H54 (cell line): ENCODE measurements at regions not wholly inside any gene's neighbourhood (a gene's known extent, or its start where the extent isn't known, plus 50 kb on each side); places are given as distances from the start of the nearest gene placed in this dataset.
A peak's percentile ranks its signal among the peaks of the same experiment; 100 is the strongest.

Experiments
- DNase-seq: peaks from one replicate; pipeline ENCODE4 v3.0.0; 2011; ENCODE audit warnings: low spot score, mixed read lengths; ENCODE audit not compliant: insufficient read length
- FAIRE-seq: peaks from 3 replicates; lab custom pipeline; 2011; peaks lifted over from hg19 to GRCh38; lab: Jason Lieb, UNC
- POLR2A ChIP-seq: IDR thresholded peaks from 2 replicates; pipeline ENCODE4 v1.6.1; 2011; ENCODE audit warnings: low read depth, mild to moderate bottlenecking, low read length

DNA sequence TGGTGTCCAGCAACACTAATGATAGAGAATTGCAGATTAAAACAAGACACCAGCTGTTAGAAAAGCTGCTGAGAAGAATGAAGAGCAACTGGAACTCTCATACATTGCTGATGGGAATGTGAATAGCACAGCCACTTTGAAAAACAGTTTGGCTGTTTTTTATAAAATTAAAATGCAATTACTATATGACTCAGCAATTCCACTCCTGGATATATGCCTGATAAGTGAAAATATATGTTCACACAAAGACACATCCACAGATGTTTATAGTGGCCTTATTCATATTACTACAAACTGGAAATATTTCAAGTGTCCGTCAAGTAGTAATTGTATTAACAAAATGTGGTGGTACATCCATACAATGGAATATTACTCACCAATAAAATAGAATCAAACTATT is 99.7 kb upstream of the HAO2 start:
- DNase-seq = no peak
- no peak for FAIRE-seq
- TF ChIP-seq POLR2A = no peak

DNA sequence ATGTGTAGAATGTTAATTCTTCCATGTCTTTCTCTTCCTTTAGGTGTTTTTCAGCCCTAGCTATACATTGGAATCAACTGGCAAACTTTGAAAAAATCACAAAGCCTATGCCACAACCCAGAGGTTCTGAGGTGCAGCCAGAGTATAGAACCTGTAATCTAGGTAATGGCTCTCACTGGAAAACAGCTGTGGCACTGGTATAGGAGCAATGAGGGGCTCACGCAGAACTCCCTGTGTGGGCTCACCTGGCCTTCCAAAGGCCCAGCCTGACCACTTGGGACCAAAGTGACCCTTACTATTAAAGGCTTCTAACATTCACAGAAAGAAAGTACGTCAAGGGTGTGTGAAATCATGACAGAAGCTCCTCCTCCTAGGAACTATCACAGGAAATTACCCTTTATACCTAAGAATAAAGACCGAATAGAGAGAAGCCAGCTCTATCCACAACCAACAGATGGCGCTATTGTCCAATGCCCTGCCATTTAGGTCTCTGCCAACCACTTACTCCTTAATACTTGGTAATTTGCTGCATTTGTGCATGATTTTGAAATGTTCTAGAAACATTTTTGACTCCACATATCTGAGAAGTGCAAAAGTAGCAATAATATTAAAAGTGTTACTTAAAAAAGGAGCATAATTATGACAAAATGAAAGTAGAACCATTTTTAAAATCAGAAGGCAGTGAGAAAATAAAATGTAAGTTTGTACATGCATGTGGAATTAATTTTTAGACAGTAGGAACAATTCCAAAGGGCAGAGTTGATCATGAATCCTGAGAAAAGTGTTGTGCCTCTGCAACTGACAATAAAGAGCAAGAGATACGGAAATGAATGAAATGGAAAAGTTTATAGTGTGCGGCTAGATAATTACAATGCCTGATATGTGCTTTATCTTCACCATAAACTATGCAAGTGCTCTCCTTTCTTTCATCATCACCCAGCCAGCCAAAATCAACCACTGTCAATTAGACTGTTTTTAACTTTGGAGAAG is 93.1 kb upstream of the HAO2 start:
- FAIRE-seq (peak; percentile 64), DNase-seq (peak; percentile 22)
- TF ChIP-seq POLR2A = no peak

DNA sequence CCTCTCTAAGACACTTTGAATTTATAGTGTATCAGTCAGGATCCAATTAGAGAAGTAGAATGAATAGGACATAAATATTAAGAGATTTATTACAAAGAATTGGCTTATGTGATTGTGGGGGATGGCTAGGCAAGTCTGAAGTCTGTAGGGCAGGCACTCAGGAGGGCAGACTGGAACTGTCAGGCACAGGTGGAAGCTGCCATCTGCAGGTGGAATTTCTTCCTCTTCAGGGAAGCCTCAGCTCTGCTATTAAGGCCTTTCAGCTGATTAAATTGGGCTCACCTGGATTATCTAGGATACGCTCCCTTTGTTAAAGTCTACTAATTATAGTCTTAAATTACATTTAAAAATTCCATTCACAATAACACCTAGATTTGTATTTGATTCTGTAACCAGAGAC is 92.0 kb upstream of the HAO2 start:
- FAIRE-seq (no peak), DNase-seq (no peak)
- no peak for TF ChIP-seq POLR2A

DNA sequence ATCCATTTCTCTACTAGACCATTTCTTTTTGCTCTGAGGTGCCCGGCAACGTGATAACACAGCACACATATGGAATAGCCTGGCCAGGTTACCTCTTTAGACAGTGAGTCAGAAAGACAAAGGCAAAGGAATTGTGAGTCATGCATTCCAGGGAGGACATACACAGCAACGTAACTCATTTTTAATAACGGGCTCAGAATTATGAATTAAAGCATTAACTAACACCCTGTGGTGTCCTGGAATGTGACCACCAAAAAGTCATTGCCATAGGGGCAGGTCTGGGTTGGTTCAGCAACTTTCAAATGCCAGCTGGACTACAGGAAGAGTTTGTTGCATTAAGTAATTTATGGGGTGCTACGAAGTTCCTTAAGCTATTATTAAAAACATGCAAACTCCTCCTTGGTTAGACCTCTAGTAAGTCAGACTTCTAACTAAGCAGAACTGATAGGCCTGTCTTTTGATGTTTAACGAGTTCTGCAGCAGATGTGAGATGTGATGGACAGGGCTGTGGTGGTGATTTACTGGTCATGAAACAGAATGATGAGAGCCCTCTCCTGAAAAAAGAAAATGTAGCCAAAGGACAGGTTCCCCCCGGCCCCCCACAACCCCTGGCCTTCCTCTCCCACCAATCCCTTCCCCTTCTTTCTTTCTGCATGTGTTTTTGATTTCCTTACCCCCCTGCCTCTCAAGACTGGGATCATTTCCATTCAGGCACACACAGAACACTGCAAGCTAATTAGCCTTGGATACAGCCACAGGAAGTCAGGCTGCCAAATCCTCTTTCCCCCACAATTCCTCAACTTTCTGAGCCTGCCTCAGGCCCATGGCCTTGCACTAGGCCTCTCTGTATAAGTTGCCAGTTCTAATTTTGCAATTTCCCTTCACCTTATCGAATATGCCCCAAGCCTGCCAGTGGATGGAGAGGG is 88.9 kb upstream of the HAO2 start:
- TF ChIP-seq POLR2A = no peak
- FAIRE-seq (peak; percentile 96), DNase-seq (peak; percentile 33)

DNA sequence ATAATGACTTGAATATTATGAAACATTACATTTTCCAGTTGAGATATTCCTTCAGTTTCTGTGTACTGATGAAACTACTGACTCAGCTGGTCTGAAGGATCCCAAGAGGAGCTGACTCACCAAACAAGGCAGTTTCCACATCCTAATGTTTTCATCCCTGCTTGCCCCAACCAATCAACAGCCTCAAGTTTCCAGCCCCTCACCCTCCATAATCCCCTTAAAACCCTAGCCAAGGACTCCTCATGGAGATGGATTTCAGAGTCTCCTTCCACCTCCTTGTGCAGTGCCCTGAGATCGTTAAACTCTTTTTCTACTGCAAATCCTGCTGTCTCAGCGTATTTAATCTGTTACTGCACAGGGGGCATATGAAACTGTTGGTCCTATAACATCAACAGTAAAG is 83.1 kb upstream of the HAO2 start:
- no peak for TF ChIP-seq POLR2A
- FAIRE-seq (peak; percentile 83), DNase-seq (peak; percentile 8)

DNA sequence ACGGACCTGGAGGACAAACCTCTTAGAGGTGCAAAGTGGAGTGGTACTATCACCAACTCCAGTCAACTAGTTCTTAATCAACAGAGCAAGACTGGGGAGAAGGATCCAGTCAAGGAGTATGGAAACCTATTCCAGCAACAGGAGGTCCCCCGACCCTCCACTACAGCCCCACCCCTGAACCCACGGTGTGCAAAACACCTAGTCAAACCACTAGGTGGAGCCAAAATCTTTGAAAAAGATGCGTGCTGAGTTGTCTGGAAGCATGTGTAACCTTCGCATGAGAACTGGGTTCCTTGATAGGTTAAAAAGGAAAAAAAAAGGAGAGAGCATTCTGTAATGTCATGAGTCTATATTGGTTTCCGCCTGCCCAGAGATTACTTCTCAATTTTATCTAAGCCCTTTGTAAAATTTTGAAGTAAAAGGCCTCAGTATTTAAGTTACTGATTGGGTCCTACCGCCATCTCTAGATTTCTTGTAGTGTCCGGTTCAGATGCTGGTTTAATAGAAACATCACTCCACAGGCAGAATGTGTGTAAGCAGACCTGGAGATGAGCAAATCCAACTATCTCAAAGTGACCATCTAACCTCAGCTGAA is 81.9 kb upstream of the HAO2 start:
- TF ChIP-seq POLR2A = no peak
- no peak for FAIRE-seq
- DNase-seq = no peak

DNA sequence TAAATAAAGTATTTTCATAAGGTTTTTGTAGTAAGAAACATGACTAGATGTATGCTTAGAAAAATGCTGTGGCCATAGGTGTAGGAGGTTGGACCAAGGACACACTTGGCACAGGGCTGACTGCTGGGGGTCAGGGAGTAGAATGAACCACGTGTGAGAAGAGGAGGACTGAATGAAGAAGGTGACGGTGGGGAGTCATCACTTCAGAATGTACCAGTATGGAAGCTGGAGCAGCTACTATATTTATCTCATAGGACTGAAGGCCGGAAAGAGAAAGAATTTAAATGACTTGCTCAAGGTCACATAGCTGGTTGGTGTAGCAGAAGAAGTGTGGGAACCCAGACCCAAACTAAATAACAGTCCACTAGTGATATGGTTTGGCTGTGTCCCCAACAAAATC is 79.8 kb upstream of the HAO2 start:
- no peak for FAIRE-seq
- DNase-seq = no peak
- TF ChIP-seq POLR2A = no peak

DNA sequence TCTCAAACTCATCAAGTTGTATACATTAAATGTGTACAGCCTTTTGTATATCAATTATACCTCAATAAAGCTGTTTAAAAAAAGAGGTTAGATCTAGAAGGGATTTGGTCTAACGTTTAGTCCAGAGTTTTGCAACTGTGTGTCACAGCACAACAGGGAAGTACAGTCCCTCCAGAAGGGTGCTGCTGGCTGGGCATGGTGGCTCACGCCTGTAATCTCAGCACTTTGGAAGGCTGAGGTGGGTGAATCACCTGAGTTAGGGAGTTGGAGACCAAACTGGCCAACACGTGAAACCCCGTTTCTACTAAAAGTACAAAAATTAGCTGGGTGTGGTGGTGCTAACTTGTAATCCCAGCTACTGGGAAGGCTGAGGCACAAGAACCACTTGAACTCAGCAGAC is 78.3 kb upstream of the HAO2 start:
- FAIRE-seq (no peak), DNase-seq (no peak)
- TF ChIP-seq POLR2A = no peak

DNA sequence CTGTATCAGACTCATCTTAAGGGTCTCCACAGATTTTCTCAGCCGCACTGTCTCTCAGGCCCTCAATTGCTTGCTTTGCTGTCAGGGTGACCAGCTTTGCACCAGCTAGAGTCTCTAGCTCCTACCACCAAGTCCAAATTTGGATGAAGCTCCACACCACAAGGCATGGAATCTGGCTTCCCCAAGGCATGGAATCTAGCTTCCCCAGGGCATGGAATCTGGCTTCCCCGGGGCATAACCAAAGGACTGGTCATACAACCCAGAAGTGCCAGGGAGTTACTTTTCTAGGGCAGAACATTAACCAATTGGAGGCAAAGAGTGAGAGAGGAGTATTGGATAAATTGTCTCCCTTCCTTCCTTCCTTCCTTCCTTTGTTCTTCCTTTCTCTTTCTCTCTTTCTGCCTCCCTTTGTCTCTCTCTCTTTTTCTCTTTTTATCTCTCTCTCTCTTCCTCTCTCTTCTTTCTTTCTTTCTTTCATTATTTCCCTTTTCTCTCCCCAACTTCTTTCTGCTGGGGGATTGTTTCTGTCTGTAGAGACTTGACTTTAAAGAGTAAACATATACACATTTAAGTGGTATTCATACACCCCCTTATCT is 76.9 kb upstream of the HAO2 start:
- DNase-seq = no peak
- no peak for TF ChIP-seq POLR2A
- FAIRE-seq = no peak

DNA sequence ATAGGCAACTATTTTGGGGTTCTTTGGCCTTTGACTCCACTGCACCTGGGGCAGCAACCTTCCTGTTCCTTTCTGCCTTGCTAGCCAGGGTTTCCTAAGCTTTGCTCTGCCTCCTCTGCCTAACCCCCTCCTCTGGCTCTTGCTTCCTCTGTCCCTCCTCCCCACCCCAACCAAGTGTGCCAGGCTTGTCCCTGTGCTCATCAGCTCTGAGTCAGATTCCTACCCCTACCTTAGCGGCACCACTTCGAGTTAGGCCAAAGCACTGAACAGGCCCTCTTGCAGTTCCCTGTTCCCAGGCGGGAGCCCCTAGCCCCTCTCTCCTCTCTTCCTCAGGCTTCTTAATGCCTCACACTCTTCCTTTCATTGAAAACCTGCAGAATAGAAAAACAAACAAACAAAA is 74.8 kb upstream of the HAO2 start:
- DNase-seq (no peak), FAIRE-seq (no peak)
- no peak for TF ChIP-seq POLR2A

DNA sequence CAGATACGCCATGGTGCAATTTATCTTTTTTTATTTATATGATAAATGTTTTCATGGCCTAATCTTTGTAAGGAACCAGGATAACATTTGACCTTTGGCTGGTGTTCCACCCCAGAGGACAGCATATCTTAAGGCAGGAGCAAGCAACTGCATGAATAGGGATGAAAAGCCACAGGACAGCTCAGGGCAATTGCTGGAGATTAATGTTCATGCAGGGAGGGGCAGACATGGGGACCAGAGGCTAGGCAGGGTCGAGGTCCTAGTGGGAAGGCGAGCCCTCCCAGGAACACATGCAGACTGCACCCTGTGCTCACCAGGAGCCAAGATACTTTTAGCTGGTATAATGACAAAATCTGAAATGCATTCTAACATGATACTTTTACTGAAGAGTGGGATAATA is 74.4 kb upstream of the HAO2 start:
- DNase-seq = no peak
- no peak for FAIRE-seq
- no peak for TF ChIP-seq POLR2A

DNA sequence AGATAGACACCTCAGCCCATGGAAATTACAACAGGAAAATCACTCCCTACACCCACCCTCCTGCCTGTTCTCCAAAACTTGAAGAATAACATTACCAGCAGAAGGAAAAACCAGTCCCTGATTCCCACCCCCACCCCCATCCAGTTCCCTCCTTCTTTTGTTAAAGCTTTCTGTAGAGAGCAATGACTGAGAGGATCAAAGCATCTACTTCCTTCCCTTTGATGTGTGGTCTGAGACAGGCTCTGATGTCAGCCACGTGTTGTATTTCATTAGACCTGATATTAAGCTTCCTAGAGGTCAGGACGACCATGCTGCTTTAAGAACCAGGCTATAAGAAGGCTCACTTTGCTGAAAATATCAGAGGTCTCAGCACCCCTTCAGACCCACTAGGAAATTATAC is 73.9 kb upstream of the HAO2 start:
- FAIRE-seq (no peak), DNase-seq (no peak)
- TF ChIP-seq POLR2A = no peak

DNA sequence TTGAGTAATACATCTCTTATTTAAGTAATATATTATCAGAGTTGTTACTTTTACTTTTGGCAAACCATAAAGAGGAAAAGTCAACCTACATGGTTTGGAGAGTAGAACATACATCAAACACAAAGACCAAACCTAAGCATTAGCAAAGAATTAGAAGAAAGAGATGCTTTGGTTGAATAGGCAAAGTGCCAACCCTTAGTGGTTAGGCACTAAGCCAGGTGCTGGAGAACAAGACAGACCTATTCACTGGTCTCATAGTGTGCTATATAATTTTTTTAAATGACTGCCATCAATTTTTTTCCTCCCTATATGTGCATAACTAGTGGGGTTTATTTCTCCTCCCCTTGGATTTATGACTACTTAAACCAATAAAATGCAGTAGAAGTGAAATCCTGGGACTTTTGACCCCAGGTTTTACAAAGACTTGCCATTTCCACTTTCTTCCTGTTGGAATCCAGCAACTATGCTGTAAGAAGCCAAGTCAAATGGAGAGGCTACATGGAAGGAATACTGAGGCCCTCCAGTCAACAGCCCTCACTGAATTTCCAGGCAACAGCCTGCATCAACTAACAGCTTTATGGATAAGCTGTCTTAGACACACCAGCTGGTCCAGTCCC is 69.8 kb upstream of the HAO2 start:
- TF ChIP-seq POLR2A = no peak
- DNase-seq (no peak), FAIRE-seq (no peak)

DNA sequence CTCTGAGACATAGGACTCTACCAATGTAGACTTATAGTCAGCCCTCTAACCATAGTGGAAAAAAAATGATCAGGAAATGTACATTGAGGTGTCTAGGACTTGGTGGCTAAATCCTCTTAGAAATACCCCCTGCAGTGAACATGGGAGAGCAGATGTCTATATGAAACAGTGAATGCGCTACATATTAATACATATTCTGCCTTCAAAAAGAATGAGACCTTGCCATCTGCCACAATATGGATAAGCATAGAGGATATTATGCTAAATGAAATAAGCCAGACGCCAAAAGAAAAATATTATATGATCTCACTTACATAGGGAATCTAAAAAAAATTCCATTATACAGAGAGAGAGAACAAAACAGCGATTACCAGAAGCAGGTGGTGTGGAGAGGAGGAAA is 66.6 kb upstream of the HAO2 start:
- no peak for TF ChIP-seq POLR2A
- FAIRE-seq (no peak), DNase-seq (no peak)
